ENCODE measurements at regions not wholly inside any gene's neighbourhood (a gene's known extent, or its start where the extent isn't known, plus 50 kb on each side); places are given as distances from the start of the nearest gene placed in this dataset.

- no peak for DNase-seq
- H3K27me3 ChIP-seq = no peaks in the 10 kb centered on the region
- H3K9me3 ChIP-seq = no peaks in the 10 kb centered on the region
- no peak overlapping the region for H3K4me3 ChIP-seq
- H3K36me3 ChIP-seq = no peaks in the 10 kb centered on the region
Measured at GRCh38 chr18:73900106-73900835, 247.4 kb downstream of the FBXO15 start.

DNA sequence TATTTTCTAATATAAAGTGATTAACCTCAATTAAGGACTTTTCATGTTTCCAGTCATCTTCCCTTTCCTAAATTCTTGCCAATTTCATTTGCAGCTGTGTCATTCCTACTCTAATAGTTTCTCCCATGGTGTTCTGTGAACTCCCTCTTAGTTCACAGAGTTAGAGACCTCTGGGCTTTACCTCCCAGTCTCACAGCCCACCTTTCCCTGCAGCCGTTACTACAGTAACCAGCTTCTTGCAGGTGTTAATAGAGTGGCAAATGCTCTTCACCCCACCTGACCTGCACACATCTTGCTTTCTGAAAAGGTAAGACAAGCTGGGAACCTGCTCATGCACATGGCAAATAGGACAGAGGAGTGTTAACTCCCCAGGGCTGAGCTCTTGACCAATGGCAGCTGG, 250.1 kb downstream of the FBXO15 start:
- no peak overlapping the region for H3K4me3 ChIP-seq
- no peaks in the 10 kb centered on the region for H3K27me3 ChIP-seq
- H3K36me3 ChIP-seq = no peaks in the 10 kb centered on the region
- no peaks in the 10 kb centered on the region for H3K9me3 ChIP-seq
- DNase-seq = no peak

- no peak for DNase-seq
- Histone ChIP-seq H3K4me3 (no peak overlapping the region), H3K9me3 (no peaks in the 10 kb centered on the region), H3K36me3 (no peaks in the 10 kb centered on the region), H3K27me3 (no peaks in the 10 kb centered on the region)
Measured at GRCh38 chr18:73896685-73897084, 250.9 kb downstream of the FBXO15 start.

DNA sequence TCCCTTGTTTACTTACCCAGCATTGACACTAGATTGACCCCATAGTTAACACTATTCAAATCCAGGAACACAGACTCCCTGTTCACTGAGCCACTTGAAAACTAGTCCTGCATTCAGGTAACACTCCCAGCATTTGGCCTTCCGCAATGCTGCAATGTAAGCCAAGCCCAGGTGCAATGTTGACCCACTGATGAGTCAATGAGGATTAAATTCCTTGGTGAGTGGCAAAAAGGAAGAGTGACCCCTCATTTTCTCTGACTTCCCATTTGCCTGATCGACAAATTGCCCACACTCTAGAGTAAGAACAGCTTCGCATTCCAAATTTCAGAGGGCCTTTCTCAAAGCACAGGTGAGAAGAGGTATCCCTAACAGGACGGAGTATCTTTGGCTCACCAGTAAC, 251.9 kb downstream of the FBXO15 start:
- H3K9me3 ChIP-seq = no peaks in the 10 kb centered on the region
- H3K36me3 ChIP-seq = no peaks in the 10 kb centered on the region
- no peak for DNase-seq
- no peak overlapping the region for H3K4me3 ChIP-seq
- H3K27me3 ChIP-seq = no peaks in the 10 kb centered on the region

DNA sequence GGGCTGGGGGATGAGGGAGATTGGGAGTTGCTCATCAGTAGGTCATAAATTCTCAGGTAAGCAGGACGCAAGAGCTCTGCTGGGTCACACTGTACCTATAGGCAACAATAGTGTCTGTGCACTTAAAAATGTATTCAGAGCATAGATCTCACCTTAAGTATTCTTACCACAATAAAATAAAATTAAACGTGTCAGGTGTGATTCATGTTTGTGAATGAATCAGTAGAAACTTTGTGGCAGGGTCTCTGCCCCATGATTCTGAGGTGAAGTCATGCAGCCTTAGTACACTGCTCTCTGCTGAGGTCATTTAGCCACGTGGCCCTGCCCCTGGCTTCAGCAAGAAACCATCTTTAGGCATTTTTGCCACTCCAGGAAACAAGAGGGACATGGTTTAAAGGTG, 253.8 kb downstream of the FBXO15 start:
- no peak for DNase-seq
- H3K9me3 ChIP-seq = no peaks in the 10 kb centered on the region
- no peaks in the 10 kb centered on the region for H3K36me3 ChIP-seq
- H3K27me3 ChIP-seq = no peaks in the 10 kb centered on the region
- no peak overlapping the region for H3K4me3 ChIP-seq

- H3K36me3 ChIP-seq = no peaks in the 10 kb centered on the region
- no peaks in the 10 kb centered on the region for H3K9me3 ChIP-seq
- H3K27me3 ChIP-seq = no peaks in the 10 kb centered on the region
- DNase-seq = no peak
- no peak overlapping the region for H3K4me3 ChIP-seq
Measured at GRCh38 chr18:73891572-73892421, 255.8 kb downstream of the FBXO15 start.

DNA sequence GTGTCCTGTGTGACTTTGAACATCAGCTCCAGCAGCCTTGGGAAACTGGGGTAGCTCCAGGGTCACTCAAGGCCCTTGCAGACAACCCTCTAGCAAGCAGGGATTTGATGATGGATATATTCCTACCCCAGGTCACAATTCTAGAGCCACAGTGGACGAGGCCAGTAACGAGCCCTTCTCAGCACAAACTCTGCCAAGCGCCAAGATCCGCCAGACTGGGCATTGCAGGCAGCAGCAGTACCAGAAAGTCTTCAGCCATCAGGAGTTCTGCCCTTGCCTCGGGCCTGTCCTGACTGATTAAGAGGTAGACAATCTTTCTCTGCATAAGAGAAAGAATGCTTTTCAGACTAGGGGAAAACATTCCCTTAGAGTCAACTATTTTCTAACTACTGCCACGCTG, 259.1 kb downstream of the FBXO15 start:
- no peak overlapping the region for H3K4me3 ChIP-seq
- H3K9me3 ChIP-seq = no peaks in the 10 kb centered on the region
- no peak for DNase-seq
- no peaks in the 10 kb centered on the region for H3K27me3 ChIP-seq
- no peaks in the 10 kb centered on the region for H3K36me3 ChIP-seq

DNA sequence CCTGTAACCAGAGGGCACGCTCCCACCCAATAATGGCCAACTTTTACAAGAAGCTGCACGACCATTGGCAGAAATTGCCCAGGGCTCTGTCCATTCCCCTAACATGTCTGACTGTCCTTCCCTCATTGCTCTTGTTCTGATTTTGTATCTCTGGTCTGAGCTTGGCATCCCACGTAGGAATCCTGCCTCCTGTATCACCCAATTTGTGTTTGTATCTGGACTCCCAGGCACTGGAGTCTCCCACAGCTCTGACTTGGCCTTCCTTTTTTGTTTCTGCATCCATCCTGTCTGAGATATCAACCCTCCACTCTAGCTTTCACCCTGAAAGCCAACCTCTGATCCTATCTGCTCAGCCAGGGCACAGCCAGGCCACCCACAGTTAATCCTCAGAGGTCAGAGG, 259.8 kb downstream of the FBXO15 start:
- DNase-seq = no peak
- no peaks in the 10 kb centered on the region for H3K27me3 ChIP-seq
- H3K9me3 ChIP-seq = no peaks in the 10 kb centered on the region
- no peaks in the 10 kb centered on the region for H3K36me3 ChIP-seq
- H3K4me3 ChIP-seq = no peak overlapping the region

DNA sequence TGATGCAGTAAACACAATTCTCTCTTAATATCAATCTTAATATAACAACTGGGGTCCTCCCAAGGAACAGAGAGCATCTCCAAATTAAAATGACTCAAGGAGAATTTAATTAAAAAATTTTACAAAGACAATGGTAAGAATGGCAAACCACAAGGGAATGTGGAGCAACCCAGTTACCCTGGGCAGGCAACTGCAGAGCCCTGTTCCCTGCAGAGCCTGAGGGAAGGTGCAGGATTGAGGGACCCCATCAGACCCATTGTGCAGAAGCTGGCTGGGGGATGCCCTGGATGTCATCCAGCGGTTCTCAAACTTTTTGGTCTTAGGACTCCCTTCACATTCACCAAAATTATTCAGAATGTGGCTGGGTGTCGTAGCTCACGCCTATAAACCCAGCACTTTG, 262.8 kb downstream of the FBXO15 start:
- DNase-seq = no peak
- Histone ChIP-seq H3K4me3 (no peak overlapping the region), H3K27me3 (no peaks in the 10 kb centered on the region), H3K9me3 (no peaks in the 10 kb centered on the region), H3K36me3 (no peaks in the 10 kb centered on the region)

DNA sequence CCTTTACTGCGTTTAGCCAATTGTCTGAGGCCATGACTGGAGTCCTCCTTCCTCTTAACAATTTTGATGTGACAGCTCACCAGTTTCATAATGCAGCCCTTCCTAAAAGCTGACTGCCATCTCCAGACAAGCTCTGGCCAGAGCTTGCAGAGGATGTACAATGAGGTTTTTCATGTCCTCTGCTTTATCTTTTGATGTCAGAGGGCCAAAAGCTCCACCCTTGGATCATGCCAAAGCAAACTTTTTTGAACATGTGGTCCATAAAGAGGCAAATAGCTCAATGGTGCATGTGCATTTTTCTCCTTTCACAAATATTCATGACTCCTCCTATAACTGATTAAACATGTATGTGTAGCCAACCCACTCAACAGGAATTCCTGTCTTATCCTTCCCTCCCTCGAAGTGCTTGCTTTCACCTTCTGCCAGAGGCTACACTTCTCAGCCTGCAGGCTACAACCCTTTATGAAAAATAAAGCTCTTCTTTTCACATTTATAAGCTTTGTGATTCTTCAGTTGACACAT, 266.2 kb downstream of the FBXO15 start:
- no peak for DNase-seq
- Histone ChIP-seq H3K4me3 (no peak overlapping the region), H3K27me3 (no peaks in the 10 kb centered on the region)

GRCh38 chr18:73880387-73880786, 267.2 kb downstream of the FBXO15 start:
- DNase-seq = no peak
- no peak overlapping the region for H3K4me3 ChIP-seq
- no peaks in the 10 kb centered on the region for H3K36me3 ChIP-seq

More for the DNA sequence above, 266.2 kb downstream of the FBXO15 start:
- Histone ChIP-seq H3K36me3 (no peaks in the 10 kb centered on the region), H3K9me3 (no peaks in the 10 kb centered on the region)

GRCh38 chr18:73879766-73880165, 267.9 kb downstream of the FBXO15 start:
- no peaks in the 10 kb centered on the region for H3K36me3 ChIP-seq
- H3K4me3 ChIP-seq = no peak overlapping the region
- DNase-seq = no peak
- H3K27me3 ChIP-seq = no peaks in the 10 kb centered on the region
- H3K9me3 ChIP-seq = no peaks in the 10 kb centered on the region

More at GRCh38 chr18:73880387-73880786, 267.2 kb downstream of the FBXO15 start:
- no peaks in the 10 kb centered on the region for H3K9me3 ChIP-seq
- H3K27me3 ChIP-seq = no peaks in the 10 kb centered on the region

- Histone ChIP-seq H3K4me3 (no peak overlapping the region), H3K27me3 (no peaks in the 10 kb centered on the region), H3K36me3 (no peaks in the 10 kb centered on the region), H3K9me3 (no peaks in the 10 kb centered on the region)
- no peak for DNase-seq
Measured at GRCh38 chr18:73879328-73879727, 268.3 kb downstream of the FBXO15 start.

GRCh38 chr18:73869182-73869581, 278.5 kb downstream of the FBXO15 start:
- H3K9me3 ChIP-seq = no peaks in the 10 kb centered on the region
- H3K36me3 ChIP-seq = no peaks in the 10 kb centered on the region
- DNase-seq = no peak
- H3K4me3 ChIP-seq = no peak overlapping the region
- H3K27me3 ChIP-seq = no peaks in the 10 kb centered on the region

DNA sequence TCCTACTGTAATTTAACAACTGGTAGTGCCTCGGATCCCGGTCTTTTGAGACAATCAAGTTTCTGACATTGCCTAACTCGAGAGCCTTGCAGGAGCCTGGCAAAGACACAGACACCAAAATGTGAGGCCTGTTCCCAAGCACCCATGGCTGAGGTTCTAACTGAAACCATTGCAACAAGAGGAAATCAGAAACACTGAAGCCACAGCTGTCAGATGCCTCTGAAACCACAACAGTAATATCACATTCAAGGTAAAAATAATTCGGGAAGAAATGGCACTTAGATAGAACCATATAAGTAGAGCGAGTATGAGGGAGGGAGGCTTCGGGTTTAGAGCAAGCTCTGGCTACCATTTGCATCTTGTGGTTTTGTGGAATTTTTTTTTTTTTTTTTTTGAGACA, 285.9 kb downstream of the FBXO15 start:
- Histone ChIP-seq H3K36me3 (no peaks in the 10 kb centered on the region), H3K27me3 (no peaks in the 10 kb centered on the region), H3K4me3 (no peak overlapping the region), H3K9me3 (no peaks in the 10 kb centered on the region)
- no peak for DNase-seq

DNA sequence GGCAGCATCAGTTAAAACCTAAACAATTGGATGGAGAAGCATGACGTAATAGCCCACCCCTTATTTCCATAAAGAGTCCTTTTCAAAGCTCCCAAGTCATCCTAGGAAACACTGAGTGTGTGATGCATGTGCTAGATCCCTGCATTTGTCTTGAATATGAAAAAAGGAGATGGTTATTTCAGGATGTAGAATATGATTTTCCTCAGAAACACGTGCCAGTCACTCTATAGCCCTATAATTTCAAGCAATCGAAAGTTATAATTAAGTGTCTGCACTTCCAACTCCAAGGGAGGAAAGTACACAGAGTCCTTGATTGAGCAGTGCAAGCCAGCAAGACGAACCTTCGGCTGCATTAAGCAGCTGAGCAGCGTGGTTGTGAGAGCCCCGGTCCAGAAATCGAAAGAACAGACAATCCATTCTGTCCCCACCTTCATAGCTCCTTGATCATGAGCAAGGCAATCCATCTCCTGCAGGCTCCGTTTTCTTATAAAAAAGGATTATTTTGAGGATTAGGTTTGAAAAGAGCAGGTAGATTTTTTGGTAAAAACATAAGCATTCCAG, 287.7 kb downstream of the FBXO15 start:
- Histone ChIP-seq H3K36me3 (no peaks in the 10 kb centered on the region), H3K9me3 (no peaks in the 10 kb centered on the region), H3K27me3 (no peaks in the 10 kb centered on the region), H3K4me3 (no peak overlapping the region)
- no peak for DNase-seq

DNA sequence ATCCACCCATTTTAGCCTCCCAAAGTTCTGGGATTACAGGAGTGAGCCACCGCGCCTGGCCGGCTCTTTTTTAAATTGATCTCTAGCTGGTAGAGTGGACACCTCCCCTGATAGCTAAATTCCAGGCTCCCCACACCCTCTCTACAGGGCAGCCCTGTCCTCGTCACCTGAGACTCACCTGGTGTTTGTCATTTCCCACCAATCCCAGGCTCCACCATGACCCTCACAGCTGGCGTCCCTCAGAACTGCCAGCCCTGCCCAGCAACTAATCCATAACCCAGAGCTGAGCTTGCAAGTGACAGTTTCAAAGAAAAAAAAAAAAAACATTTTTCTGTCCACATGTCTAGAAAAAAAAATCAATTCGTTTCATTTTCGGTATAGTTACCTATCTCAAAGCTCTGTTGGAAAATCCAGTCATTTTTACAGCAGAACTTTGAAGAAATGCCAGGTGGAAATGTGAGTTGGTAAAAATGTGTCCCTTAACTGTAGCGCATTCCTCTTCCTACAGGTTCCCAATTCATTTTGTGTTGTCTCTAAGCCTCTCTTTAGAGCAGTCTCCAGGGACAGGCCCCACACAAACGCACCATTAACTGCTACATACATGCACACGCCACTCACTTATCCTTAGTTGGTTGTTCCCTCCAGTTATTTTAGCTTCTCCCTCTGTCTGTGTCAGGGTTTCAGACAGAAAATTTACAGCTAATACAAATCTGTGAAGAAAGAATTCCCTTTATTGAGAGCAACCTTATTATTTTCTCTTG, 294.7 kb downstream of the FBXO15 start:
- no peak for DNase-seq
- Histone ChIP-seq H3K4me3 (no peak overlapping the region), H3K36me3 (no peaks in the 10 kb centered on the region), H3K27me3 (no peaks in the 10 kb centered on the region), H3K9me3 (no peaks in the 10 kb centered on the region)

Data from MG63 (cell line).